ENCODE measurements at regions not wholly inside any gene's neighbourhood (a gene's known extent, or its start where the extent isn't known, plus 50 kb on each side); places are given as distances from the start of the nearest gene placed in this dataset.

GRCh38 chr5:5887833-5888232 is 465.4 kb downstream of the ICE1 start:
- H3K9me3 ChIP-seq (ENCODE audit: control insufficient read depth in 2 of 2, low read length in 2 of 2), result no peaks in the 10 kb centered on the region
- no peak overlapping the region for H3K4me3 ChIP-seq (ENCODE audit: low read length in 2 of 2)
- H3K9ac ChIP-seq (ENCODE audit: low read depth in 1 of 2, low read length in 2 of 2), result no peak overlapping the region
- no peak overlapping the region for H3K27ac ChIP-seq (ENCODE audit: low read depth in 2 of 2, low read length in 2 of 2)
- H3K4me1 ChIP-seq (ENCODE audit: control insufficient read depth in 2 of 2, insufficient read depth in 2 of 2, low read length in 2 of 2), result no peaks in the 10 kb centered on the region
- no peaks in the 10 kb centered on the region for H3K36me3 ChIP-seq (ENCODE audit: control insufficient read depth in 2 of 2, insufficient read depth in 2 of 2, low read length in 2 of 2)
- H3K27me3 ChIP-seq (ENCODE audit: control insufficient read depth in 2 of 2, insufficient read depth in 2 of 2, low read length in 2 of 2), result no peaks in the 10 kb centered on the region

GRCh38 chr5:5886812-5887486 is 464.5 kb downstream of the ICE1 start:
- H3K9ac ChIP-seq (ENCODE audit: low read depth in 1 of 2, low read length in 2 of 2), result no peak overlapping the region
- H3K4me3 ChIP-seq (ENCODE audit: low read length in 2 of 2), result no peak overlapping the region
- H3K27me3 ChIP-seq (ENCODE audit: control insufficient read depth in 2 of 2, insufficient read depth in 2 of 2, low read length in 2 of 2), result no peaks in the 10 kb centered on the region
- no peaks in the 10 kb centered on the region for H3K9me3 ChIP-seq (ENCODE audit: control insufficient read depth in 2 of 2, low read length in 2 of 2)
- H3K27ac ChIP-seq (ENCODE audit: low read depth in 2 of 2, low read length in 2 of 2), result no peak overlapping the region
- H3K4me1 ChIP-seq (ENCODE audit: control insufficient read depth in 2 of 2, insufficient read depth in 2 of 2, low read length in 2 of 2), result no peaks in the 10 kb centered on the region
- no peaks in the 10 kb centered on the region for H3K36me3 ChIP-seq (ENCODE audit: control insufficient read depth in 2 of 2, insufficient read depth in 2 of 2, low read length in 2 of 2)

- no peaks in the 10 kb centered on the region for H3K9me3 ChIP-seq (ENCODE audit: control insufficient read depth in 2 of 2, low read length in 2 of 2)
- H3K36me3 ChIP-seq (ENCODE audit: control insufficient read depth in 2 of 2, insufficient read depth in 2 of 2, low read length in 2 of 2), result no peaks in the 10 kb centered on the region
- H3K27ac ChIP-seq (ENCODE audit: low read depth in 2 of 2, low read length in 2 of 2), result no peak overlapping the region
- H3K4me1 ChIP-seq (ENCODE audit: control insufficient read depth in 2 of 2, insufficient read depth in 2 of 2, low read length in 2 of 2), result no peaks in the 10 kb centered on the region
- no peak overlapping the region for H3K9ac ChIP-seq (ENCODE audit: low read depth in 1 of 2, low read length in 2 of 2)
- H3K27me3 ChIP-seq (ENCODE audit: control insufficient read depth in 2 of 2, insufficient read depth in 2 of 2, low read length in 2 of 2), result no peaks in the 10 kb centered on the region
- no peak overlapping the region for H3K4me3 ChIP-seq (ENCODE audit: low read length in 2 of 2)
Measured at GRCh38 chr5:5886353-5886752, 463.9 kb downstream of the ICE1 start.

GRCh38 chr5:5885782-5886181 is 463.3 kb downstream of the ICE1 start:
- H3K4me3 ChIP-seq (ENCODE audit: low read length in 2 of 2), result no peak overlapping the region
- no peaks in the 10 kb centered on the region for H3K9me3 ChIP-seq (ENCODE audit: control insufficient read depth in 2 of 2, low read length in 2 of 2)
- H3K4me1 ChIP-seq (ENCODE audit: control insufficient read depth in 2 of 2, insufficient read depth in 2 of 2, low read length in 2 of 2), result no peaks in the 10 kb centered on the region
- H3K36me3 ChIP-seq (ENCODE audit: control insufficient read depth in 2 of 2, insufficient read depth in 2 of 2, low read length in 2 of 2), result no peaks in the 10 kb centered on the region
- H3K27me3 ChIP-seq (ENCODE audit: control insufficient read depth in 2 of 2, insufficient read depth in 2 of 2, low read length in 2 of 2), result no peaks in the 10 kb centered on the region
- no peak overlapping the region for H3K27ac ChIP-seq (ENCODE audit: low read depth in 2 of 2, low read length in 2 of 2)
- no peak overlapping the region for H3K9ac ChIP-seq (ENCODE audit: low read depth in 1 of 2, low read length in 2 of 2)

GRCh38 chr5:5884593-5884992 is 462.1 kb downstream of the ICE1 start:
- Histone ChIP-seq H3K9ac (ENCODE audit: low read depth in 1 of 2, low read length in 2 of 2) (no peak overlapping the region), H3K27me3 (ENCODE audit: control insufficient read depth in 2 of 2, insufficient read depth in 2 of 2, low read length in 2 of 2) (no peaks in the 10 kb centered on the region), H3K27ac (ENCODE audit: low read depth in 2 of 2, low read length in 2 of 2) (no peak overlapping the region), H3K9me3 (ENCODE audit: control insufficient read depth in 2 of 2, low read length in 2 of 2) (no peaks in the 10 kb centered on the region), H3K4me3 (ENCODE audit: low read length in 2 of 2) (no peak overlapping the region), H3K36me3 (ENCODE audit: control insufficient read depth in 2 of 2, insufficient read depth in 2 of 2, low read length in 2 of 2) (no peaks in the 10 kb centered on the region), H3K4me1 (ENCODE audit: control insufficient read depth in 2 of 2, insufficient read depth in 2 of 2, low read length in 2 of 2) (no peaks in the 10 kb centered on the region)

GRCh38 chr5:5883562-5883961 is 461.1 kb downstream of the ICE1 start:
- H3K9ac ChIP-seq (ENCODE audit: low read depth in 1 of 2, low read length in 2 of 2), result no peak overlapping the region
- no peak overlapping the region for H3K4me3 ChIP-seq (ENCODE audit: low read length in 2 of 2)
- no peaks in the 10 kb centered on the region for H3K27me3 ChIP-seq (ENCODE audit: control insufficient read depth in 2 of 2, insufficient read depth in 2 of 2, low read length in 2 of 2)
- H3K4me1 ChIP-seq (ENCODE audit: control insufficient read depth in 2 of 2, insufficient read depth in 2 of 2, low read length in 2 of 2), result no peaks in the 10 kb centered on the region
- H3K9me3 ChIP-seq (ENCODE audit: control insufficient read depth in 2 of 2, low read length in 2 of 2), result no peaks in the 10 kb centered on the region
- H3K36me3 ChIP-seq (ENCODE audit: control insufficient read depth in 2 of 2, insufficient read depth in 2 of 2, low read length in 2 of 2), result no peaks in the 10 kb centered on the region
- no peak overlapping the region for H3K27ac ChIP-seq (ENCODE audit: low read depth in 2 of 2, low read length in 2 of 2)

- Histone ChIP-seq H3K4me1 (ENCODE audit: control insufficient read depth in 2 of 2, insufficient read depth in 2 of 2, low read length in 2 of 2) (no peaks in the 10 kb centered on the region), H3K27ac (ENCODE audit: low read depth in 2 of 2, low read length in 2 of 2) (no peak overlapping the region), H3K9ac (ENCODE audit: low read depth in 1 of 2, low read length in 2 of 2) (no peak overlapping the region), H3K36me3 (ENCODE audit: control insufficient read depth in 2 of 2, insufficient read depth in 2 of 2, low read length in 2 of 2) (no peaks in the 10 kb centered on the region), H3K4me3 (ENCODE audit: low read length in 2 of 2) (no peak overlapping the region), H3K9me3 (ENCODE audit: control insufficient read depth in 2 of 2, low read length in 2 of 2) (no peaks in the 10 kb centered on the region), H3K27me3 (ENCODE audit: control insufficient read depth in 2 of 2, insufficient read depth in 2 of 2, low read length in 2 of 2) (no peaks in the 10 kb centered on the region)
Measured at GRCh38 chr5:5883146-5883545, 460.7 kb downstream of the ICE1 start.

- no peak overlapping the region for H3K9ac ChIP-seq (ENCODE audit: low read depth in 1 of 2, low read length in 2 of 2)
- no peak overlapping the region for H3K27ac ChIP-seq (ENCODE audit: low read depth in 2 of 2, low read length in 2 of 2)
- H3K9me3 ChIP-seq (ENCODE audit: control insufficient read depth in 2 of 2, low read length in 2 of 2), result no peaks in the 10 kb centered on the region
- no peaks in the 10 kb centered on the region for H3K27me3 ChIP-seq (ENCODE audit: control insufficient read depth in 2 of 2, insufficient read depth in 2 of 2, low read length in 2 of 2)
- no peak overlapping the region for H3K4me3 ChIP-seq (ENCODE audit: low read length in 2 of 2)
- H3K4me1 ChIP-seq (ENCODE audit: control insufficient read depth in 2 of 2, insufficient read depth in 2 of 2, low read length in 2 of 2), result no peaks in the 10 kb centered on the region
- H3K36me3 ChIP-seq (ENCODE audit: control insufficient read depth in 2 of 2, insufficient read depth in 2 of 2, low read length in 2 of 2), result no peaks in the 10 kb centered on the region
Measured at GRCh38 chr5:5882706-5883105, 460.2 kb downstream of the ICE1 start.

GRCh38 chr5:5881294-5881693 is 458.8 kb downstream of the ICE1 start:
- Histone ChIP-seq H3K4me3 (ENCODE audit: low read length in 2 of 2) (no peak overlapping the region), H3K36me3 (ENCODE audit: control insufficient read depth in 2 of 2, insufficient read depth in 2 of 2, low read length in 2 of 2) (no peaks in the 10 kb centered on the region), H3K27ac (ENCODE audit: low read depth in 2 of 2, low read length in 2 of 2) (no peak overlapping the region), H3K4me1 (ENCODE audit: control insufficient read depth in 2 of 2, insufficient read depth in 2 of 2, low read length in 2 of 2) (no peaks in the 10 kb centered on the region), H3K27me3 (ENCODE audit: control insufficient read depth in 2 of 2, insufficient read depth in 2 of 2, low read length in 2 of 2) (no peaks in the 10 kb centered on the region), H3K9me3 (ENCODE audit: control insufficient read depth in 2 of 2, low read length in 2 of 2) (no peaks in the 10 kb centered on the region), H3K9ac (ENCODE audit: low read depth in 1 of 2, low read length in 2 of 2) (no peak overlapping the region)

GRCh38 chr5:5880077-5880763 is 457.7 kb downstream of the ICE1 start:
- Histone ChIP-seq H3K4me3 (ENCODE audit: low read length in 2 of 2) (no peak overlapping the region), H3K36me3 (ENCODE audit: control insufficient read depth in 2 of 2, insufficient read depth in 2 of 2, low read length in 2 of 2) (no peaks in the 10 kb centered on the region), H3K27me3 (ENCODE audit: control insufficient read depth in 2 of 2, insufficient read depth in 2 of 2, low read length in 2 of 2) (no peaks in the 10 kb centered on the region), H3K27ac (ENCODE audit: low read depth in 2 of 2, low read length in 2 of 2) (no peak overlapping the region), H3K9me3 (ENCODE audit: control insufficient read depth in 2 of 2, low read length in 2 of 2) (no peaks in the 10 kb centered on the region), H3K4me1 (ENCODE audit: control insufficient read depth in 2 of 2, insufficient read depth in 2 of 2, low read length in 2 of 2) (no peaks in the 10 kb centered on the region), H3K9ac (ENCODE audit: low read depth in 1 of 2, low read length in 2 of 2) (no peak overlapping the region)

Data from mucosa of rectum (tissue), 2 donors.